ENCODE measurements at regions not wholly inside any gene's neighbourhood (a gene's known extent, or its start where the extent isn't known, plus 50 kb on each side); places are given as distances from the start of the nearest gene placed in this dataset.
"Not testable (repeated sequence)": the region's sequence is repeated elsewhere in the genome, so short reads cannot be mapped to it uniquely, and the experiment has no call there.

DNA sequence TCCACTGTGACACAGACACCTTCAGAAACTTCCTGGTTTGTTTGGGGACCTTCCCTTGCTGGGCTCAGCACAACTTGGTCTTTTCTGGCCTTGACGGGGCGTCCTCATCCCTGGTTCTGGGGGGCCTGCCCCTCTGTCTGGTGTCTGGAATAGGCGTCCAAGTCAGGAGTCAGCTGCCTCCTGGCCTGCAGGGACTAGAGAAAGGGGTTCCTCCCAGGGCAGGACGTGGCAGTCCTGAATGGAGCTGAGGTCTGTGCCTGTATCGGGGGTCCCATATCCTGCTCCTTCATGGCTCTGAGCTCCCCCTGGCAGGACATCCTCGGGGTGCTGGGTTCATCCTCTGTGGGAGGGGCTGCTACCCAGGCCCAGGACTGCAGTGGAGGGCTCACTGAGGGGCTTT is 384.0 kb downstream of the TMEM121 start:
- Histone ChIP-seq H3K36me3 (ENCODE audit: insufficient read depth, low read length) (no peaks in the 10 kb centered on the region), H3K9ac (ENCODE audit: low read depth, low read length) (no peak overlapping the region), H3K4me1 (ENCODE audit: insufficient read depth, low read length) (no peaks in the 10 kb centered on the region), H3K4me3 (ENCODE audit: low read length) (no peak overlapping the region), H3K9me3 (ENCODE audit: insufficient read depth, low read depth, low read length) (peaks cover 25% of the 10 kb centered on the region), H3K27ac (ENCODE audit: low read depth, low read length) (no peak overlapping the region), H3K27me3 (ENCODE audit: insufficient read depth, low read length) (no peaks in the 10 kb centered on the region)
- whole genome bisulfite sequencing = 83% methylated on average over 5 of the region's 6 CpGs

DNA sequence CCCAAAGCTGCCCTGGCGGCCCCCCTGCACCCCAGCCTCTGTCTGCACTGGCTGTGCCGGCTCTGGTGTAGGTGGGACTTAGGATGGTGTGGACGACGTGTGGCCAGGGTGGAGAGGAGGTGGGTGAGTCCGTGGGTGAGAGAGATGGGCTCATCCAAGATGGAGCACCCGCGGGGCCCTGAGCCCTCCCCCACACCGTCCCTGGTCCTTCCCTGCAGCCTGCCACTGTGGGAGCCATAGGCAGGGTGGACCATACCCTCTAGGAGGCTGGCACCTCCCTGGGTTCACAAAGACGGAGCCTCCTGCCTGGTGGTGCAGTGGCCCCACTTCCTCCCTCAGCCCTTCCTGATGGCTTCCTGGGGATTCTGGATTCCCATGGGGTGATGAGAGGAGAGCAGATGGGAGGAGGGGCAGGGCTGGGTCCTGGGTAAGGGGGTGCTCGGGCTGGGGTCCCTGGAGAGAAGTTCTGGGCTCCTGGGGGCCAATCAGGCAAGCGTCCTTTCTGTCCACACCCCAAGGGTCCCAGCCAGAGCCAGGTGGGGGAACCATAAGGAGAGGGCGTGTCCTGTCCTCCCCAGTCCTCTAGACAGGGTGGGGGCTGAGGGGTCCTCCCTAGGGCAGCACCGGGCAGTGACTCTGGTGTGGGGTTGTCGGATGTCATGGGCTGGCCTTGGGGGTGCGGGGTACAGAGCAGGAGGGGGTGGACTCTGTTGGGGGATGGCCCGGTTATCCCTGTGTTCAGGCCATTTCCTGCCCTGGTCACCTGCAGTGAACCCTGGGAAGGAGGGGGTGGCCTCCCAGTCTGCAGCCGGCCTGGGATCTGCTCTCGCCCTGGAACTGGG is 384.8 kb downstream of the TMEM121 start:
- Histone ChIP-seq H3K9me3 (ENCODE audit: insufficient read depth, low read depth, low read length) (peaks cover 19% of the 10 kb centered on the region; the same call in 1 of the 2 replicates), H3K4me1 (ENCODE audit: insufficient read depth, low read length) (no peaks in the 10 kb centered on the region), H3K36me3 (ENCODE audit: insufficient read depth, low read length) (no peaks in the 10 kb centered on the region), H3K27me3 (ENCODE audit: insufficient read depth, low read length) (no peaks in the 10 kb centered on the region), H3K9ac (ENCODE audit: low read depth, low read length) (no peak overlapping the region), H3K4me3 (ENCODE audit: low read length) (no peak overlapping the region), H3K27ac (ENCODE audit: low read depth, low read length) (no peak overlapping the region)
- WGBS = 75% methylated on average over 14 of the region's 18 CpGs

DNA sequence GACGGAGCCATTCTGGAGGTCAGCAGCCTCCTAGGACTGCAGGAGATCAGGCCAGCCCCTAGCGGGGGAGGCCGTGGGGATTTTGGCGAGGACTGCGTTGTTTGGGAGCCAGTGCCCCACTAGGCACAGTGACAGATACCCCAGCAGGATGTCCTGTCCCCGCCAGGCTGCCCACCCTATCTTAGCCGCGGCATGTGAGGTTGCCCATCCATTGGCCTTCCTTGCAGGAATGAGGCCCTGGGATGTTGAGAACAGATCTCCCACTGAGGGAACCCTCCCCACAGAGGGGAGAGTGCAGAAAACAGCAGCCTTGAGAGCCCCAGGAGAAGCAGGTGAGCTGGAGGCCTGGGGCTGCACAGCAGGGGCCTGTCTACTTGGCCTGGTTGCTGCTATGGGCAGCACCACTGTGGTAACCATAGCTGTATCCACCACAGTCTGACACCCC is 385.5 kb downstream of the TMEM121 start:
- H3K4me1 ChIP-seq (ENCODE audit: insufficient read depth, low read length); H3K9ac ChIP-seq (ENCODE audit: low read depth, low read length); H3K27me3 ChIP-seq (ENCODE audit: insufficient read depth, low read length); H3K36me3 ChIP-seq (ENCODE audit: insufficient read depth, low read length); H3K4me3 ChIP-seq (ENCODE audit: low read length); H3K27ac ChIP-seq (ENCODE audit: low read depth, low read length): not testable (repeated sequence)
- WGBS = 75% methylated on average over 8 of the region's 8 CpGs
- H3K9me3 ChIP-seq (ENCODE audit: insufficient read depth, low read depth, low read length) = peaks cover 19% of the 10 kb centered on the region; the same call in 1 of the 2 replicates

DNA sequence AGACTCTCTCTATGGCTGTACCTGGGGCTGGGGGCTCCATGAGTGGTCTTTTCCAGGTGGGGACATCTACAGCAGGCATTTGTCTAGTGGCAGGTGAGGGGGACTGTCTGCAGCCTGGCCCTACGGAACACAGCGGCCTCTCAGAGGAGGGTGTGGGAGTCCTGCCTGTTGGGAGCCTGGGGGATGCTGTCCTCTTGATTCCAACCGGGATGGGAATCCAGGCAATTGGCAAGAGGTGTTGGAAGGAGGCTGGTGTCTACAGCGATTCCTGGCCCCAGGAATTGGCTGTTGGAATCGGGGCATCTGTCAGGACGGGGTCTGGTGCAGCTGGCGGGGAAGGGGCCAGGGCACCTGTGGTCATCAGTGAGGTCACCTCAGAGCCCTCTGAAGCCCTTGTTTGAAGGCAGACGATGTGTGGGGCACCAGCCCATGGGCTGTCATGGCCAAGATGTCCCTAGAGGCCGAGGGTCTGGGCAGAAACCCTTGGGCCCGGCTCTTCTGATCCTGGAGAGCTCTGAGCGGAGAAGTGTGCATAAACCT is 386.3 kb downstream of the TMEM121 start:
- Histone ChIP-seq H3K4me1 (ENCODE audit: insufficient read depth, low read length) (no peaks in the 10 kb centered on the region), H3K27ac (ENCODE audit: low read depth, low read length) (no peak overlapping the region), H3K36me3 (ENCODE audit: insufficient read depth, low read length) (no peaks in the 10 kb centered on the region), H3K4me3 (ENCODE audit: low read length) (no peak overlapping the region), H3K27me3 (ENCODE audit: insufficient read depth, low read length) (no peaks in the 10 kb centered on the region), H3K9ac (ENCODE audit: low read depth, low read length) (no peak overlapping the region), H3K9me3 (ENCODE audit: insufficient read depth, low read depth, low read length) (peaks cover 24% of the 10 kb centered on the region; the same call in 1 of the 2 replicates)
- 69% methylated on average over 11 of the region's 11 CpGs for WGBS

DNA sequence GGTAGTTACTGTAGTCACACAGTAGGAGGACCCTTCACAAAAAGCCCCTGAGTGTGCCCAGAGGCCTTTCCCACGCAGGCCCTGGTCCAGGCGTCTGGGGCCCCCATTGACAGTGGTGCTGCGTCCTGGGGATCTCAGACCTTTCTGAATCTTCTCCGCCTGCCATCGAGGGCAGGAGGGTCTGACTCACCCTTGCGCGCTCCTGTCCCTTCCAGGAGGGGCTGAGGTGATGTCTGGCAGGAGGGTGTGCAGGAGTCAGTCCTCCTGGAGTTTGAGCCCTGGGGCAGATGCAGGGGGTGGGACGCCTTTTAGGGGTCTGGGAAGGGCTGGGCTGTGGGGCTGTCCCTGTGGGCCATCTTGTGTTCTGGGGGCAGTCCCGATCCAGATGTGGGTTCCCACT is 386.8 kb downstream of the TMEM121 start:
- 91% methylated on average over 7 of the region's 9 CpGs for WGBS
- Histone ChIP-seq H3K27ac (ENCODE audit: low read depth, low read length) (no peak overlapping the region), H3K4me3 (ENCODE audit: low read length) (no peak overlapping the region), H3K27me3 (ENCODE audit: insufficient read depth, low read length) (no peaks in the 10 kb centered on the region), H3K9me3 (ENCODE audit: insufficient read depth, low read depth, low read length) (peaks cover 28% of the 10 kb centered on the region; the same call in 1 of the 2 replicates), H3K9ac (ENCODE audit: low read depth, low read length) (no peak overlapping the region), H3K4me1 (ENCODE audit: insufficient read depth, low read length) (no peaks in the 10 kb centered on the region), H3K36me3 (ENCODE audit: insufficient read depth, low read length) (no peaks in the 10 kb centered on the region)

DNA sequence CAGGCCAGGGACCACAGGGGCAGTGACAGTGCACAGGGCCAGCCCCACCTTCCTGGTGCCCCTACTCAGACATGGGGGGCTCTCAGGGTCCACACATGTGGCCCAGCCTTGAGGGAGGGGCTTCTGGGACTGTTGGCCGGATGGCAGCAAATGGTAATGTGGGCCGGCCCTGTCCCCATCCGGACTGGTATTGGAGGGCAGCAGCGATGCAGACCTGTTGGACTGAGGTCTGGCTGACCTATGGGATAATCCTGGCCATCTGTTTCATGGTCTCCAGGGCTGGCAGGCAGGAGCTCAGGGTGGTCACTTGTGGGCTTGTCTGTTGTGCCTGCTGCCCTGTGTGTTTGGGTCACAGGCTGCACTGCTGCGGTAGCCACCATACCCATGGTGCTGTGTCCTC is 387.5 kb downstream of the TMEM121 start:
- Histone ChIP-seq H3K36me3 (ENCODE audit: insufficient read depth, low read length) (no peaks in the 10 kb centered on the region), H3K9me3 (ENCODE audit: insufficient read depth, low read depth, low read length) (peaks cover 26% of the 10 kb centered on the region; the same call in 1 of the 2 replicates), H3K27ac (ENCODE audit: low read depth, low read length) (no peak overlapping the region), H3K9ac (ENCODE audit: low read depth, low read length) (no peak overlapping the region), H3K4me1 (ENCODE audit: insufficient read depth, low read length) (no peaks in the 10 kb centered on the region), H3K4me3 (ENCODE audit: low read length) (no peak overlapping the region), H3K27me3 (ENCODE audit: insufficient read depth, low read length) (no peaks in the 10 kb centered on the region)
- WGBS = 69% methylated on average over 5 of the region's 5 CpGs

DNA sequence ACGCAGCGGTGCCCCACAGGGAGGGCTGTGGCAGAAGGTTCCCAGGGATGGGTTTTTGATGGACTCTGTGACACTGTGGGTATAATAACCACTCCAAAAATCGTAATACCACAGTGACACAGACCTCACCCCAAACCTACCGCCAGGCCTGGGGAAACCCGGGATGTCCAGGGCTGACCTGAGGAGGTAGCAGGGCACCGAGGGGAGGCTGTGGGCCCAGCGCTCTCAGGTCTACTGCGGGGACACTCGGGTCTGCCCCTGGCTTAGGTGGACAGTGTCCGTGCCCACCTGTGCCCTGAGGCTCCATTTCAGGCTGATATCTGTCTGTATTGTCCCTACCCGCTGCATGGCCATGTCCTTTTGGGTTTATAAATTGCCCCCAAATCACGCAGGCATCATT is 387.9 kb downstream of the TMEM121 start:
- H3K9ac ChIP-seq (ENCODE audit: low read depth, low read length); H3K27me3 ChIP-seq (ENCODE audit: insufficient read depth, low read length); H3K4me1 ChIP-seq (ENCODE audit: insufficient read depth, low read length); H3K27ac ChIP-seq (ENCODE audit: low read depth, low read length); H3K4me3 ChIP-seq (ENCODE audit: low read length); H3K36me3 ChIP-seq (ENCODE audit: insufficient read depth, low read length): not testable (repeated sequence)
- peaks cover 30% of the 10 kb centered on the region; the same call in 1 of the 2 replicates for H3K9me3 ChIP-seq (ENCODE audit: insufficient read depth, low read depth, low read length)
- WGBS = 69% methylated on average over 9 of the region's 12 CpGs

DNA sequence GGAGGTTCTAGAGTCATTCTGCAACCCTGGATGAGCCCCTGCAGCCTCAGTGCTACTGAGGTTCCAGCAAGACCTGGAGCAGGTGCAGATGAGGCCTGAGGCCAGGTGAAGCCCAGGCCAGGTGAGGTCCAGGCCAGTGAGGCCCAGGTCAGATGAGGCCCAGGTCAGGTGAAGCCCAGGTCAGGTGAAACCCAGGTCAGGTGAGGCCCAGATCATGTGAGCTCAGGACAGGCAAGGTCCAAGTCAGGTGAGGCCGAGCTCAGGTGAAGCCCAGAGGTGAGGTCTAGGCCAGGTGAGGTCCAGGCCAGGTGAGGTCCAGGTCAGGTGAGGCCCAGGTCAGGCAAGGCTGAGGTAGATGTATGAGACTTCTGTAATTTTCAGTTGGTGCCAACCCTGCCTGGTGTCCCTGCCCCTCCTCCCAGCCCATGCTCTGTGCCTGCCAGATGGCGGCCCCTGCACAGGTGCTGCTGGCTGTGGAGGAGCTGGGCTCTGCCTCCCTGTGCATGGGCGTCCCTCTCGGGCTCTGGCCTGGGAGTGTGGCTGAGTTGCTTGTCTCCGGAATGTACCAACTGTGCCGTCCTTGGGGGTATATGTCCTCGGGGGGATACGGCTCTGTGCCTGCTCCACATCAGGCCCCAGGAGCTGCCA is 388.5 kb downstream of the TMEM121 start:
- H3K4me1 ChIP-seq (ENCODE audit: insufficient read depth, low read length) = no peaks in the 10 kb centered on the region
- H3K27me3 ChIP-seq (ENCODE audit: insufficient read depth, low read length) = no peaks in the 10 kb centered on the region
- no peak overlapping the region for H3K27ac ChIP-seq (ENCODE audit: low read depth, low read length)
- H3K4me3 ChIP-seq (ENCODE audit: low read length) = no peak overlapping the region
- peaks cover 35% of the 10 kb centered on the region; the same call in 1 of the 2 replicates for H3K9me3 ChIP-seq (ENCODE audit: insufficient read depth, low read depth, low read length)
- no peaks in the 10 kb centered on the region for H3K36me3 ChIP-seq (ENCODE audit: insufficient read depth, low read length)
- 82% methylated on average over 8 of the region's 8 CpGs for WGBS
- H3K9ac ChIP-seq (ENCODE audit: low read depth, low read length) = no peak overlapping the region

DNA sequence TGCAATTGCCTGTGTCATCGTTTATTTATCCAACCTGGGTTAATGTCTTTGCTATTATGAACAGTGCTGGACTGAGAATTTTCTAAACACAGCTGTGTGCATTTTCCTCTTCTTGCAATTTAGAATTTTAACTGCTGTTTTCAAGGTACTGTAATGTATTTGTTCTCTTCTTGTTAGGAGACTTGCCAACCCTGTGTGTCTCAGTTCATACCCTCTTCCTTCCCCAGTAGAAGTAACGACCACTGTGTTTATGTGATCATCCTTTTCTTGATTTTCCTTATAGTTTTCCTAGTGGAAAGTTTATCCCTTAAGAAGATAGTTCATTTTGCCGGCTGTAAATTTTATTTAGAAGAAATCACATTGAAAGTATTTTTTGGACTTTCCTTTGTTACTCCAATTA is 389.2 kb downstream of the TMEM121 start:
- H3K27ac ChIP-seq (ENCODE audit: low read depth, low read length); H3K36me3 ChIP-seq (ENCODE audit: insufficient read depth, low read length); H3K27me3 ChIP-seq (ENCODE audit: insufficient read depth, low read length); H3K9ac ChIP-seq (ENCODE audit: low read depth, low read length); H3K4me3 ChIP-seq (ENCODE audit: low read length); H3K4me1 ChIP-seq (ENCODE audit: insufficient read depth, low read length): not testable (repeated sequence)
- WGBS = no CpG with 5 or more reads among the region's 3 CpGs
- H3K9me3 ChIP-seq (ENCODE audit: insufficient read depth, low read depth, low read length) = peaks cover 40% of the 10 kb centered on the region; the same call in 1 of the 2 replicates

DNA sequence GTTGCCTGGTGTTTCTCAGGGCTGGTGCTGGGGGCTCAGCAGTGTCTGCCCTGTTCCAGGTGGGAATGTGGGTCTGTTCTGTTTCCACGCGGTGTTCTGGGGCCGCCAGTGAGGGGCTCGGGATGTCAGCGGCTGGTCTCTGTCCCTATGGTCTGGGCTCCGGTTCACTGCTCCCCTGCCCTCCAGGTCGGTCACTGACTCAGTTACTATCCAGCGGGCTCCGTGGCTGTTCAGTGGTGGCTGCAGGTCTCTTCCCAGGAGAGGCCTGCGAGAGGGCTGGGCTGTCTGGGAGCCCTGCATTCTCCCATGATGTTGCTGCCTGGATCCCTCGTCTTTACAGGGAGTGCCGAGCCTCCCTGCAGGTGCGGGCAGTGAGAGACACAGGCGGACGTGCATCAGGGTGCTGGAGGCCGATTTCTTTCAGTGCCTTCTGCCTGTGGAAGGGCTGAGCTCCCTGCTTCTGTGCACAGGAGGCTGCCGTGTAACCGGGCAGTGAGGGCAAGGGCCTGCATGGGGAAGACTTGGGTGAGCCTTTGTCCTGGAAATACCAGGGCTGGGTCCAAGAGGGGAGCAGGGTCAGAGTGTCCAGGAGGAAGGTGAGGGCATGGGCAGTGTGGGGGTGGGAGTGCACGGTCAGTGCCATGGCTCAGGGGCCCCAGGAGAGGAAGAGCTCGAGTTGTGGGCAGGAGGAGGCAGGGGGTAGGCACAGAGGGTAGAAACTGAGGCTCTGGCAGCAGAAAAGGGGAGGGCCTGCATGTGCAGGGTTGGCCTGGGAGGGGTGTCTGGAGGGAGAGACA is 391.0 kb downstream of the TMEM121 start:
- not testable (repeated sequence) for H3K27ac ChIP-seq (ENCODE audit: low read depth, low read length); H3K4me1 ChIP-seq (ENCODE audit: insufficient read depth, low read length); H3K36me3 ChIP-seq (ENCODE audit: insufficient read depth, low read length); H3K9ac ChIP-seq (ENCODE audit: low read depth, low read length); H3K27me3 ChIP-seq (ENCODE audit: insufficient read depth, low read length); H3K4me3 ChIP-seq (ENCODE audit: low read length)
- peaks cover 47% of the 10 kb centered on the region; the same call in 1 of the 2 replicates for H3K9me3 ChIP-seq (ENCODE audit: insufficient read depth, low read depth, low read length)
- WGBS = 82% methylated on average over 20 of the region's 20 CpGs

All from HUES64 (cell line).